ENCODE measurements at regions not wholly inside any gene's neighbourhood (a gene's known extent, or its start where the extent isn't known, plus 50 kb on each side); places are given as distances from the start of the nearest gene placed in this dataset.
A peak's percentile ranks its signal among the peaks of the same experiment; 100 is the strongest.
"Not testable (repeated sequence)": the region's sequence is repeated elsewhere in the genome, so short reads cannot be mapped to it uniquely, and the experiment has no call there.

- DNase-seq (ENCODE audit: low spot score); H3K4me1 Mint-ChIP-seq; H3K9me3 Mint-ChIP-seq; ATAC-seq; H3K4me3 Mint-ChIP-seq; H3K27ac Mint-ChIP-seq; H3K27me3 Mint-ChIP-seq (ENCODE audit: low read depth); H3K36me3 Mint-ChIP-seq; CTCF ChIA-PET; POLR2A ChIA-PET: not testable (repeated sequence)
Observed at GRCh38 chr9:94425312-94425711, 96.9 kb upstream of the NUTM2F start.

GRCh38 chr9:94437128-94437527 lies 108.7 kb upstream of the NUTM2F start:
- H3K27ac Mint-ChIP-seq; H3K27me3 Mint-ChIP-seq (ENCODE audit: low read depth); H3K9me3 Mint-ChIP-seq; H3K4me3 Mint-ChIP-seq; CTCF ChIA-PET; POLR2A ChIA-PET; H3K4me1 Mint-ChIP-seq; ATAC-seq; DNase-seq (ENCODE audit: low spot score): not testable (repeated sequence)
- peaks cover 17% of the 10 kb centered on the region for H3K36me3 Mint-ChIP-seq

GRCh38 chr9:94438336-94438735 lies 109.9 kb upstream of the NUTM2F start:
- CTCF ChIA-PET = not testable (repeated sequence)

GRCh38 chr9:94441146-94441545 lies 112.7 kb upstream of the NUTM2F start:
- H3K27ac Mint-ChIP-seq; ATAC-seq; DNase-seq (ENCODE audit: low spot score); H3K9me3 Mint-ChIP-seq; H3K4me3 Mint-ChIP-seq; H3K27me3 Mint-ChIP-seq (ENCODE audit: low read depth); POLR2A ChIA-PET: not testable (repeated sequence)
- CTCF ChIA-PET = interaction anchor here (1.0 kb wide), 1 partner anchor 113 kb away, joined by 3 read pairs; the partner anchor contains the start of gene PCAT7
- Mint-ChIP-seq H3K4me1 (peaks cover 23% of the 10 kb centered on the region), H3K36me3 (peaks cover 20% of the 10 kb centered on the region)

More at GRCh38 chr9:94438336-94438735, 109.9 kb upstream of the NUTM2F start:
- H3K9me3 Mint-ChIP-seq; H3K4me3 Mint-ChIP-seq; DNase-seq (ENCODE audit: low spot score); POLR2A ChIA-PET; H3K4me1 Mint-ChIP-seq; H3K27ac Mint-ChIP-seq; ATAC-seq; H3K27me3 Mint-ChIP-seq (ENCODE audit: low read depth): not testable (repeated sequence)
- H3K36me3 Mint-ChIP-seq = peaks cover 19% of the 10 kb centered on the region

- H3K4me3 Mint-ChIP-seq = no peak overlapping the region
- peaks cover 23% of the 10 kb centered on the region for H3K4me1 Mint-ChIP-seq
- ChIA-PET POLR2A (no interaction called here), CTCF (interaction anchor here (1.0 kb wide), 1 partner anchor 113 kb away, joined by 3 read pairs; the partner anchor contains the start of gene PCAT7)
- no peaks in the 10 kb centered on the region for H3K9me3 Mint-ChIP-seq
- peaks cover 26% of the 10 kb centered on the region for H3K36me3 Mint-ChIP-seq
- DNase-seq (ENCODE audit: low spot score) (no peak), ATAC-seq (no peak)
- TF ChIP-seq CTCF (IDR thresholded peaks at IDR 0.05) = no peak
- no peak for TF ChIP-seq ZNF232 (CRISPR knock-in tag; IDR thresholded peaks at IDR 0.05)
- TF ChIP-seq RELA (CRISPR knock-in tag; IDR thresholded peaks at IDR 0.05; ENCODE audit: borderline replicate concordance) = no peak
- no peak for TF ChIP-seq ESRRA (CRISPR knock-in tag; IDR thresholded peaks at IDR 0.05; ENCODE audit: borderline replicate concordance)
- no peak for TF ChIP-seq ZNF423 (CRISPR knock-in tag; IDR thresholded peaks at IDR 0.05)
- no peak for TF ChIP-seq ZNF425 (CRISPR knock-in tag; conservative IDR thresholded peaks at IDR 0.05)
- H3K27me3 Mint-ChIP-seq (ENCODE audit: low read depth) = no peaks in the 10 kb centered on the region
- H3K27ac Mint-ChIP-seq = no peak overlapping the region
Observed at GRCh38 chr9:94441796-94442195, 113.1 kb upstream of the PCAT7 start.

GRCh38 chr9:94443032-94443722 lies 111.7 kb upstream of the PCAT7 start:
- H3K4me3 Mint-ChIP-seq = no peak overlapping the region
- DNase-seq (ENCODE audit: low spot score) (no peak), ATAC-seq (no peak)
- no peaks in the 10 kb centered on the region for H3K27me3 Mint-ChIP-seq (ENCODE audit: low read depth)
- CTCF ChIA-PET = no interaction called here
- H3K27ac Mint-ChIP-seq = peak overlapping the region; percentile 80; the same call in 1 of the 2 replicates
- H3K4me1 Mint-ChIP-seq = peaks cover 23% of the 10 kb centered on the region
- H3K9me3 Mint-ChIP-seq = no peaks in the 10 kb centered on the region
- H3K36me3 Mint-ChIP-seq = peaks cover 33% of the 10 kb centered on the region
- POLR2A ChIA-PET = no interaction called here
- TF ChIP-seq SMAD3 (CRISPR knock-in tag; IDR thresholded peaks at IDR 0.05; ENCODE audit: borderline replicate concordance) = no peak
- no peak for TF ChIP-seq CREB1 (CRISPR knock-in tag; IDR thresholded peaks at IDR 0.05)
- no peak for TF ChIP-seq E2F1 (CRISPR knock-in tag; IDR thresholded peaks at IDR 0.05)
- TF ChIP-seq PRDM15 (CRISPR knock-in tag; IDR thresholded peaks at IDR 0.05) = no peak
- TF ChIP-seq JAZF1 (CRISPR knock-in tag; IDR thresholded peaks at IDR 0.05) = no peak
- TF ChIP-seq MYBL2 (CRISPR knock-in tag; IDR thresholded peaks at IDR 0.05) = no peak
- no peak for TF ChIP-seq PRRX2 (CRISPR knock-in tag; IDR thresholded peaks at IDR 0.05)
- no peak for TF ChIP-seq MAX (CRISPR knock-in tag; IDR thresholded peaks at IDR 0.05)

Data from WTC11 (cell line).